ENCODE measurements at regions not wholly inside any gene's neighbourhood (a gene's known extent, or its start where the extent isn't known, plus 50 kb on each side); places are given as distances from the start of the nearest gene placed in this dataset.
"Not testable (repeated sequence)": the region's sequence is repeated elsewhere in the genome, so short reads cannot be mapped to it uniquely, and the experiment has no call there.

DNA sequence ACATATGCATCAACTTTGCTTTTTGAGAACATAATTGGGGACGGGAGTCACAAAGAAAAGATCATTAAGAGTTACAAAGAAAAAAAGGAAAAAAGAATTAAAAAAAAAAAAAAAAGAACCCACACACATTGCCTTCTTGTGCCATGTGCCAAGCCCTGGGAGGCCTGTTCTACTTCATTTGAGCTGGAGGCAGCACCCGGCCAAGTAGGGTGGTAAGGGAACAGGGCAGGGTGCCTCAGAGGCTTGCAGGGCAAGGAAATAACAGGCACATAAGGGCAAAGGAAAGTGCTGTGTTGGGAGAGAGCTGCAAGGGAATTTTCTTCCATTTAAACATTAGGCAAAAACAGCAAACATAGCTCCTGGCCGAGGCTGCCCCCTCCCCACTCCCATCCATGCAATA is 418.0 kb downstream of the TMEM182 start:
- DNase-seq (ENCODE audit: low read depth) = no peak
- no peak overlapping the region for H3K4me3 ChIP-seq (ENCODE audit: low read length)
- no peak for TF ChIP-seq CTCF (IDR thresholded peaks at IDR 0.05; ENCODE audit: insufficient read depth, low read depth, low read length, missing control alignments)

GRCh38 chr2:103183061-103183460 is 421.2 kb downstream of the TMEM182 start:
- no peak for TF ChIP-seq CTCF (IDR thresholded peaks at IDR 0.05; ENCODE audit: insufficient read depth, low read depth, low read length, missing control alignments)
- no peak for DNase-seq (ENCODE audit: low read depth)

DNA sequence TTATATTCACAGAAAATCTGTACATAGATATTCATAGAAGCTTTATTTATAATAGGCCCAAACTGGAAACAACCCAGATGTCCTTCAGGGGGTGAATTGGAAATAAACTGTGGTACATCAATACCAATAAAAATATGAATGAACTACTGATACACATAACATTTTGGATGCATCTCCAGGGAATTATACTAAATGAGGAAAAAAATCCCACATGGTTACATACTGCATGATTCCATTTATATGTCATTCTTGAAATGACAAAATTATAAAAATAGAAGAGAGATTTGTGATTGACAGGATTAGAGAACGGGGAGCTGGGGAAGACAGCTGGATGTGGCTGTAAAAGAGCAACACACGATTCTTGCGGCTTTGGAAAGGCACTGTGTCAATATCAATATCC is 435.0 kb downstream of the TMEM182 start:
- H3K4me3 ChIP-seq (ENCODE audit: low read length) = no peak overlapping the region
- TF ChIP-seq CTCF (IDR thresholded peaks at IDR 0.05; ENCODE audit: insufficient read depth, low read depth, low read length, missing control alignments) = no peak
- DNase-seq (ENCODE audit: low read depth) = no peak

More at GRCh38 chr2:103183061-103183460, 421.2 kb downstream of the TMEM182 start:
- H3K4me3 ChIP-seq (ENCODE audit: low read length) = no peak overlapping the region

DNA sequence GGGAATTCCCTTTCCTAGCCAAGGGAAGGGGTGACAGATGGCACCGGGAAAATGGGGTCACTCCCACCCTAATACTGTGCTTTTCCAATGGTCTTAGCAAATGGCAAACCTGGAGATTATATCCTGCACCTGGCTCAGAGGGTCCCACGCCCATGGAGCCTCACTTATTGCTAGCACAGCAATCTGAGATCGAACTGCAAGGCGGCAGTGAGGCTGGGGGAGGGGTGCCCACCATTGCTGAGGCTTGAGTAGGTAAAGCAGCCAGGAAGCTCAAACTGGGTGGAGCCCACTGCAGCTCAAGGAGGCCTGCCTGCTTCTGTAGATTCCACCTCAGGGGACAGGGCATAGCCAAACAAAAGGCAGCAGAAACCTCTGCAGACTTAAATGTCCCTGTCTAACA is 438.9 kb downstream of the TMEM182 start:
- DNase-seq (ENCODE audit: low read depth); H3K4me3 ChIP-seq (ENCODE audit: low read length): not testable (repeated sequence)

- no peak for TF ChIP-seq CTCF (IDR thresholded peaks at IDR 0.05; ENCODE audit: insufficient read depth, low read depth, low read length, missing control alignments)
- no peak for DNase-seq (ENCODE audit: low read depth)
- no peak overlapping the region for H3K4me3 ChIP-seq (ENCODE audit: low read length)
Observed at GRCh38 chr2:103208916-103209315, 447.1 kb downstream of the TMEM182 start.

- DNase-seq (ENCODE audit: low read depth) = no peak
- TF ChIP-seq CTCF (IDR thresholded peaks at IDR 0.05; ENCODE audit: insufficient read depth, low read depth, low read length, missing control alignments) = no peak
- H3K4me3 ChIP-seq (ENCODE audit: low read length) = no peak overlapping the region
Observed at GRCh38 chr2:103213028-103213542, 451.3 kb downstream of the TMEM182 start.

- H3K4me3 ChIP-seq (ENCODE audit: low read length) = no peak overlapping the region
- TF ChIP-seq CTCF (IDR thresholded peaks at IDR 0.05; ENCODE audit: insufficient read depth, low read depth, low read length, missing control alignments) = no peak
- DNase-seq (ENCODE audit: low read depth) = no peak
Observed at GRCh38 chr2:103218516-103218915, 456.7 kb downstream of the TMEM182 start.
